RWPE2 (cell line): ENCODE measurements at regions not wholly inside any gene's neighbourhood (a gene's known extent, or its start where the extent isn't known, plus 50 kb on each side); places are given as distances from the start of the nearest gene placed in this dataset.

Experiments used
- ATAC-seq: fragments of 200-7000 bp; cut with Tn5 transposase; 3 replicates; pipeline ENCODE4 v1.9.1; 2021; ENCODE audit warnings: low read depth
- DNase-seq: peaks from one replicate; pipeline ENCODE4 v3.0.0-alpha.2; 2020; ENCODE audit warnings: low spot score
- H3K27ac ChIP-seq: fragments of 450-650 bp; 2 replicates; pipeline ENCODE4 v1.5.1; 2017; ENCODE audit warnings: mild to moderate bottlenecking; ENCODE audit not compliant: poor library complexity, severe bottlenecking
- H3K27me3 ChIP-seq: fragments of 250-450 bp; sonication (Bioruptor Pico); 2 replicates; pipeline ENCODE4 v1.5.1; 2021; ENCODE audit warnings: mild to moderate bottlenecking, moderate library complexity; ENCODE audit not compliant: insufficient read depth, poor library complexity, severe bottlenecking
- H3K36me3 ChIP-seq: fragments of 250-450 bp; sonication (Bioruptor Pico); 2 replicates; pipeline ENCODE4 v1.5.1; 2020; ENCODE audit warnings: low read depth, mild to moderate bottlenecking, moderate library complexity
- H3K4me1 ChIP-seq: fragments of 250-450 bp; sonication (Bioruptor Pico); 2 replicates; pipeline ENCODE4 v1.5.1; 2021; ENCODE audit warnings: mild to moderate bottlenecking, moderate library complexity; ENCODE audit not compliant: insufficient read depth, poor library complexity, severe bottlenecking
- H3K4me3 ChIP-seq: fragments of 250-450 bp; sonication (Bioruptor Pico); 2 replicates; pipeline ENCODE4 v1.5.1; 2021; ENCODE audit warnings: mild to moderate bottlenecking, moderate library complexity; ENCODE audit not compliant: severe bottlenecking
- H3K9me3 ChIP-seq: fragments of 250-450 bp; sonication (Bioruptor Pico); 2 replicates; pipeline ENCODE4 v1.5.1; 2021; ENCODE audit warnings: mild to moderate bottlenecking, moderate library complexity; ENCODE audit not compliant: severe bottlenecking
- CTCF ChIP-seq: fragments of 450-650 bp; IDR thresholded peaks from one replicate; pipeline ENCODE4 v1.5.1; 2017; ENCODE audit warnings: mild to moderate bottlenecking, moderate library complexity; ENCODE audit not compliant: poor library complexity, severe bottlenecking

- Histone ChIP-seq H3K9me3 (no peaks in the 10 kb centered on the region), H3K36me3 (no peaks in the 10 kb centered on the region), H3K27me3 (no peaks in the 10 kb centered on the region), H3K4me1 (no peaks in the 10 kb centered on the region), H3K4me3 (no peak overlapping the region), H3K27ac (no peak overlapping the region)
- DNase-seq (no peak), ATAC-seq (no peak)
- TF ChIP-seq CTCF = no peak
Measured at GRCh38 chr1:185672719-185673360, 61.4 kb upstream of the HMCN1 start.

- no peak for DNase-seq
- TF ChIP-seq CTCF = peak; percentile 67
- peak; percentile 68; the same call in 2 of the 3 replicates for ATAC-seq
Measured at GRCh38 chr1:185670187-185670627, 64.0 kb upstream of the HMCN1 start.

GRCh38 chr1:185668013-185668412 is 66.2 kb upstream of the HMCN1 start:
- TF ChIP-seq CTCF = no peak
- ATAC-seq = no peak
- Histone ChIP-seq H3K9me3 (no peaks in the 10 kb centered on the region), H3K36me3 (no peaks in the 10 kb centered on the region), H3K4me3 (no peak overlapping the region), H3K27ac (no peak overlapping the region), H3K4me1 (no peaks in the 10 kb centered on the region), H3K27me3 (no peaks in the 10 kb centered on the region)
- no peak for DNase-seq

More at GRCh38 chr1:185670187-185670627, 64.0 kb upstream of the HMCN1 start:
- no peaks in the 10 kb centered on the region for H3K4me1 ChIP-seq
- no peak overlapping the region for H3K4me3 ChIP-seq
- no peaks in the 10 kb centered on the region for H3K27me3 ChIP-seq
- no peaks in the 10 kb centered on the region for H3K9me3 ChIP-seq
- H3K36me3 ChIP-seq = no peaks in the 10 kb centered on the region
- no peak overlapping the region for H3K27ac ChIP-seq

GRCh38 chr1:185666582-185666981 is 67.6 kb upstream of the HMCN1 start:
- H3K27ac ChIP-seq = no peak overlapping the region
- ATAC-seq = no peak

More at GRCh38 chr1:185666582-185666981, 67.6 kb upstream of the HMCN1 start:
- Histone ChIP-seq H3K9me3 (no peaks in the 10 kb centered on the region), H3K4me3 (no peak overlapping the region), H3K27me3 (no peaks in the 10 kb centered on the region), H3K4me1 (no peaks in the 10 kb centered on the region), H3K36me3 (no peaks in the 10 kb centered on the region)
- no peak for DNase-seq
- no peak for TF ChIP-seq CTCF
